ENCODE measurements at regions not wholly inside any gene's neighbourhood (a gene's known extent, or its start where the extent isn't known, plus 50 kb on each side); places are given as distances from the start of the nearest gene placed in this dataset.

GRCh38 chr1:37288900-37289299 lies 185.5 kb upstream of the ZC3H12A start:
- H3K36me3 ChIP-seq: no peaks in the 10 kb centered on the region
- H3K4me1 ChIP-seq: no peaks in the 10 kb centered on the region
- no peaks in the 10 kb centered on the region for H3K27me3 ChIP-seq
- no peak overlapping the region for H3K4me3 ChIP-seq (ENCODE audit: low read depth, low read length)
- no peak for TF ChIP-seq CTCF (IDR thresholded peaks at IDR 0.05; ENCODE audit: low read depth, low read length)
- no peaks in the 10 kb centered on the region for H3K9me3 ChIP-seq
- DNase-seq: no peak

- no peak for TF ChIP-seq CTCF (IDR thresholded peaks at IDR 0.05; ENCODE audit: low read depth, low read length)
- no peak overlapping the region for H3K4me3 ChIP-seq (ENCODE audit: low read depth, low read length)
- H3K27me3 ChIP-seq: no peaks in the 10 kb centered on the region
- no peak for DNase-seq
- H3K9me3 ChIP-seq: no peaks in the 10 kb centered on the region
- H3K4me1 ChIP-seq: no peaks in the 10 kb centered on the region
- no peaks in the 10 kb centered on the region for H3K36me3 ChIP-seq
Measured at GRCh38 chr1:37290718-37291117, 183.7 kb upstream of the ZC3H12A start.

- Histone ChIP-seq H3K36me3 (no peaks in the 10 kb centered on the region), H3K27me3 (no peaks in the 10 kb centered on the region), H3K4me3 (ENCODE audit: low read depth, low read length) (no peak overlapping the region), H3K4me1 (no peaks in the 10 kb centered on the region), H3K9me3 (no peaks in the 10 kb centered on the region)
- TF ChIP-seq CTCF (IDR thresholded peaks at IDR 0.05; ENCODE audit: low read depth, low read length): no peak
- DNase-seq: no peak
Measured at GRCh38 chr1:37292789-37293188, 181.6 kb upstream of the ZC3H12A start.

GRCh38 chr1:37294096-37294495 lies 180.3 kb upstream of the ZC3H12A start:
- Histone ChIP-seq H3K4me1 (no peaks in the 10 kb centered on the region), H3K9me3 (no peaks in the 10 kb centered on the region), H3K27me3 (no peaks in the 10 kb centered on the region), H3K36me3 (no peaks in the 10 kb centered on the region), H3K4me3 (ENCODE audit: low read depth, low read length) (no peak overlapping the region)
- no peak for TF ChIP-seq CTCF (IDR thresholded peaks at IDR 0.05; ENCODE audit: low read depth, low read length)
- DNase-seq: no peak

- DNase-seq: no peak
- Histone ChIP-seq H3K27me3 (no peaks in the 10 kb centered on the region), H3K36me3 (no peaks in the 10 kb centered on the region), H3K4me1 (no peaks in the 10 kb centered on the region), H3K4me3 (ENCODE audit: low read depth, low read length) (no peak overlapping the region), H3K9me3 (no peaks in the 10 kb centered on the region)
- no peak for TF ChIP-seq CTCF (IDR thresholded peaks at IDR 0.05; ENCODE audit: low read depth, low read length)
Measured at GRCh38 chr1:37294529-37294928, 179.9 kb upstream of the ZC3H12A start.

GRCh38 chr1:37298769-37299168 lies 175.6 kb upstream of the ZC3H12A start:
- Histone ChIP-seq H3K4me3 (ENCODE audit: low read depth, low read length) (no peak overlapping the region), H3K36me3 (no peaks in the 10 kb centered on the region), H3K4me1 (no peaks in the 10 kb centered on the region), H3K9me3 (no peaks in the 10 kb centered on the region), H3K27me3 (no peaks in the 10 kb centered on the region)
- TF ChIP-seq CTCF (IDR thresholded peaks at IDR 0.05; ENCODE audit: low read depth, low read length): no peak
- DNase-seq: no peak
